Endothelial cell of umbilical vein (primary cell): ENCODE measurements at regions not wholly inside any gene's neighbourhood (a gene's known extent, or its start where the extent isn't known, plus 50 kb on each side); places are given as distances from the start of the nearest gene placed in this dataset.

ENCODE experiments used
- BruUV-seq: library from RNA; stranded (reverse); fragments of 400-500 nt; replicated peaks from 2 replicates; lab custom pipeline; 2021; lab: Mats Ljungman, UMichigan
- CTCF ChIA-PET: fragments of 300-600, 350-600 bp; sonication (Branson Sonifier 250); formaldehyde crosslinking; loops from one replicate; lab custom pipeline; 2021; ENCODE audit warnings: antibody characterized with exemption, inconsistent platforms; lab: Charles Lee
- POLR2A ChIA-PET: fragments of 300-600, 350-600 bp; sonication (Branson Sonifier 250); formaldehyde crosslinking; loops from one replicate; lab custom pipeline; 2021; ENCODE audit warnings: antibody characterized with exemption, inconsistent platforms; lab: Charles Lee
- DNase-seq: peaks from one replicate; pipeline ENCODE4 v3.0.0-alpha.2; 2011; ENCODE audit warnings: low read depth, low spot score
- FAIRE-seq: peaks from 2 replicates; lab custom pipeline; 2011; peaks lifted over from hg19 to GRCh38; lab: Jason Lieb, UNC
- H2AFZ ChIP-seq: 2 replicates; pipeline ENCODE4 v1.6.0; 2012; ENCODE audit warnings: low read depth, low read length, control low read depth, inconsistent platforms
- H3K27ac ChIP-seq: 2 replicates; pipeline ENCODE4 v1.5.1; 2011; ENCODE audit warnings: low read depth, mild to moderate bottlenecking, control low read depth, low read length, moderate library complexity; ENCODE audit not compliant: insufficient read depth
- H3K27me3 ChIP-seq, 2 experiments: 2 replicates each; pipeline versions ENCODE4 v1.6.0 to v1.6.1; 2011; ENCODE audit warnings: low read length in 2 of 2, mixed read lengths in 1 of 2; ENCODE audit not compliant: control insufficient read depth in 2 of 2, insufficient read depth in 2 of 2
- H3K36me3 ChIP-seq, 2 experiments: 2 replicates in 1 of 2; 3 replicates in 1 of 2; pipeline ENCODE4 v1.5.1; 2011; ENCODE audit warnings: low read length in 2 of 2, mild to moderate bottlenecking in 1 of 2, moderate library complexity in 1 of 2; ENCODE audit not compliant: control insufficient read depth in 2 of 2, insufficient read depth in 2 of 2; ENCODE audit errors: extremely low read depth in 1 of 2
- H3K4me1 ChIP-seq: 3 replicates; pipeline ENCODE4 v1.5.1; 2011; ENCODE audit warnings: mild to moderate bottlenecking, low read length; ENCODE audit not compliant: control insufficient read depth, insufficient read depth; ENCODE audit errors: extremely low read depth
- H3K4me2 ChIP-seq: 2 replicates; pipeline ENCODE4 v1.6.1; 2011; ENCODE audit warnings: low read length, control low read depth, mixed read lengths; ENCODE audit not compliant: insufficient read depth
- H3K4me3 ChIP-seq, 3 experiments: fragments of 200-600 bp in 1 of 3; sonication (generic), shearing (Covaris generic) in 1 of 3; replicated peaks in 1 of 3; 2 replicates each; pipeline ENCODE4 v1.5.1; 2011 to 2016; ENCODE audit warnings: control low read depth in 3 of 3, low read length in 3 of 3, mild to moderate bottlenecking in 2 of 3, inconsistent platforms in 1 of 3, low read depth in 1 of 3, moderate library complexity in 1 of 3; ENCODE audit not compliant: insufficient read depth in 1 of 3
- H3K79me2 ChIP-seq: 2 replicates; pipeline ENCODE4 v1.6.0; 2012; ENCODE audit warnings: low read length, inconsistent platforms; ENCODE audit not compliant: control insufficient read depth, insufficient read depth
- H3K9ac ChIP-seq: replicated peaks from 2 replicates; pipeline ENCODE3; 2011; ENCODE audit warnings: low read length, control low read depth; ENCODE audit not compliant: insufficient read depth; ENCODE audit errors: extremely low read depth
- H3K9me1 ChIP-seq: replicated peaks from 3 replicates; pipeline ENCODE4 v1.6.0; 2011; ENCODE audit warnings: mild to moderate bottlenecking, low read length; ENCODE audit not compliant: control insufficient read depth, insufficient read depth; ENCODE audit errors: extremely low read depth
- H3K9me3 ChIP-seq: replicated peaks from 2 replicates; pipeline ENCODE4 v1.5.1; 2012; ENCODE audit warnings: low read length, inconsistent platforms; ENCODE audit not compliant: control insufficient read depth, insufficient read depth
- H4K20me1 ChIP-seq: replicated peaks from 2 replicates; pipeline ENCODE3; 2011; ENCODE audit warnings: mild to moderate bottlenecking, low read length; ENCODE audit not compliant: control insufficient read depth, insufficient read depth; ENCODE audit errors: extremely low read depth
- CTCF ChIP-seq, 2 donors: IDR thresholded peaks; 1 replicate in 1 of 2; 2 replicates in 1 of 2; pipeline ENCODE4 v1.5.1; 2011; ENCODE audit warnings: low read length in 2 of 2, mild to moderate bottlenecking in 2 of 2, moderate library complexity in 2 of 2, control low read depth in 1 of 2, inconsistent platforms in 1 of 2, low read depth in 1 of 2; ENCODE audit not compliant: insufficient read depth in 1 of 2; ENCODE audit errors: extremely low read depth in 1 of 2
- EZH2 ChIP-seq: IDR thresholded peaks from 2 replicates; pipeline ENCODE4 v1.6.1; 2012; ENCODE audit warnings: borderline replicate concordance, low read depth, mild to moderate bottlenecking, moderate library complexity, low read length, inconsistent platforms; ENCODE audit not compliant: severe bottlenecking
- FOS ChIP-seq: IDR thresholded peaks from 2 replicates; pipeline ENCODE4 v1.6.1; 2011; ENCODE audit warnings: mild to moderate bottlenecking, low read length, moderate library complexity, borderline replicate concordance; ENCODE audit not compliant: insufficient read depth
- GATA2 ChIP-seq: IDR thresholded peaks from 2 replicates; pipeline ENCODE4 v1.7.0; 2011; ENCODE audit warnings: low read depth, mild to moderate bottlenecking, moderate library complexity, mixed read lengths, low read length; ENCODE audit not compliant: insufficient read length, insufficient read depth
- JUN ChIP-seq: IDR thresholded peaks from 2 replicates; pipeline ENCODE4 v1.6.1; 2011; ENCODE audit warnings: borderline replicate concordance, low read depth; ENCODE audit not compliant: insufficient read length, insufficient read depth
- MAX ChIP-seq: IDR thresholded peaks from 2 replicates; pipeline ENCODE4 v1.6.1; 2011; ENCODE audit not compliant: insufficient read depth, insufficient read length
- MYC ChIP-seq: IDR thresholded peaks from one replicate; pipeline ENCODE4 v1.6.1; 2011; ENCODE audit warnings: mild to moderate bottlenecking, low read depth, low read length
- POLR2A ChIP-seq: IDR thresholded peaks from 2 replicates; pipeline ENCODE4 v1.6.1; 2012; ENCODE audit warnings: low read depth, mild to moderate bottlenecking, control low read depth, low read length
- POLR2AphosphoS5 ChIP-seq: IDR thresholded peaks from 2 replicates; pipeline ENCODE4 v1.6.1; 2012; ENCODE audit warnings: low read depth, mild to moderate bottlenecking, control low read depth, low read length, moderate library complexity; ENCODE audit not compliant: insufficient read depth
- dilution Hi-C: fragments of 300-500 bp; cut with MboI; formaldehyde crosslinking; loops from one replicate; pipeline ENCODE4 v1.15.0; 2019; ENCODE audit warnings: low sequenced_read_pairs; ENCODE audit not compliant: extremely low pct_ligation_motif_present
- intact Hi-C: fragments of 100-400 bp; cut with micrococcal nuclease; formaldehyde crosslinking; loops from one replicate; pipeline ENCODE4 v1.10.0; 2022

GRCh38 chr15:70214941-70215635 is 117.4 kb upstream of the TLE3 start:
- intact Hi-C loops = no loop called here
- DNase-seq (no peak), FAIRE-seq (no peak)
- H4K20me1 ChIP-seq = no peaks in the 10 kb centered on the region
- no peaks in the 10 kb centered on the region for H3K9me3 ChIP-seq
- no TSS peak for BruUV-seq
- no peaks in the 10 kb centered on the region for H3K4me1 ChIP-seq
- no peak overlapping the region for H3K9ac ChIP-seq
- H3K4me3 ChIP-seq = no peak overlapping the region
- H2AFZ ChIP-seq = no peak overlapping the region
- no peaks in the 10 kb centered on the region for H3K36me3 ChIP-seq
- no peaks in the 10 kb centered on the region for H3K9me1 ChIP-seq
- ChIA-PET CTCF (interaction anchor here (1.0 kb wide), 1 partner anchor 13 kb away, joined by 3 read pairs; no protein-coding TSS in a partner anchor), POLR2A (no interaction called here)
- no peak for TF ChIP-seq GATA2
- TF ChIP-seq EZH2 = no peak
- no peak for TF ChIP-seq JUN
- no peak for TF ChIP-seq CTCF (IDR thresholded peaks at IDR 0.05; ENCODE audit: extremely low read depth in 1 of 2, insufficient read depth in 1 of 2, low read depth in 1 of 2, low read length in 2 of 2)
- TF ChIP-seq MAX = no peak
- no peak for TF ChIP-seq POLR2A
- no peak for TF ChIP-seq MYC
- TF ChIP-seq FOS = no peak
- TF ChIP-seq POLR2AphosphoS5 = no peak
- no peak overlapping the region for H3K27ac ChIP-seq
- H3K79me2 ChIP-seq = no peaks in the 10 kb centered on the region
- H3K4me2 ChIP-seq = no peak overlapping the region
- dilution Hi-C loops = no loop called here
- H3K27me3 ChIP-seq = no peaks in the 10 kb centered on the region
